ENCODE measurements at regions not wholly inside any gene's neighbourhood (a gene's known extent, or its start where the extent isn't known, plus 50 kb on each side); places are given as distances from the start of the nearest gene placed in this dataset.

DNA sequence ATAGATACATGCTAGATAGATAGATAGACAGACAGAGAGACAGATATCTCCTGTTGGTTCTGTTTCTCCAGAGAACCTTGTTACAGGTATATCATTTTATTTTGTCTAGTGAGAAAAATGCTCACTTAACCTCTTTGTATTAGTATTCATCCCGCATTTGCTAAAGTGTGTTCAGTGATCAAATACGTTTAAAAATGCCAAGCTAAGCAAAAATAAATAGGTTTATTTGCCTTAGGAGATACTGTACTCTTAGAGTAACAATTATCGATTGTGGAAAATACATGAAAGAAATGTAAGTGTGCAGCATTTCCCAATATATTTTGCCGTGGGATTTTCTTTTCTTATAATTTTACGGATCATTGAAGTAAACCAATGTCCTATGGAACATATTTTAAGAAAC lies 262.9 kb upstream of the CXorf51A start:
- TF ChIP-seq, protein P1, sequence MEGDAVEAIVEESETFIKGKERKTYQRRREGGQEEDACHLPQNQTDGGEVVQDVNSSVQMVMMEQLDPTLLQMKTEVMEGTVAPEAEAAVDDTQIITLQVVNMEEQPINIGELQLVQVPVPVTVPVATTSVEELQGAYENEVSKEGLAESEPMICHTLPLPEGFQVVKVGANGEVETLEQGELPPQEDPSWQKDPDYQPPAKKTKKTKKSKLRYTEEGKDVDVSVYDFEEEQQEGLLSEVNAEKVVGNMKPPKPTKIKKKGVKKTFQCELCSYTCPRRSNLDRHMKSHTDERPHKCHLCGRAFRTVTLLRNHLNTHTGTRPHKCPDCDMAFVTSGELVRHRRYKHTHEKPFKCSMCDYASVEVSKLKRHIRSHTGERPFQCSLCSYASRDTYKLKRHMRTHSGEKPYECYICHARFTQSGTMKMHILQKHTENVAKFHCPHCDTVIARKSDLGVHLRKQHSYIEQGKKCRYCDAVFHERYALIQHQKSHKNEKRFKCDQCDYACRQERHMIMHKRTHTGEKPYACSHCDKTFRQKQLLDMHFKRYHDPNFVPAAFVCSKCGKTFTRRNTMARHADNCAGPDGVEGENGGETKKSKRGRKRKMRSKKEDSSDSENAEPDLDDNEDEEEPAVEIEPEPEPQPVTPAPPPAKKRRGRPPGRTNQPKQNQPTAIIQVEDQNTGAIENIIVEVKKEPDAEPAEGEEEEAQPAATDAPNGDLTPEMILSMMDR (IDR thresholded peaks at IDR 0.05): no peak
- TF ChIP-seq, protein P2, sequence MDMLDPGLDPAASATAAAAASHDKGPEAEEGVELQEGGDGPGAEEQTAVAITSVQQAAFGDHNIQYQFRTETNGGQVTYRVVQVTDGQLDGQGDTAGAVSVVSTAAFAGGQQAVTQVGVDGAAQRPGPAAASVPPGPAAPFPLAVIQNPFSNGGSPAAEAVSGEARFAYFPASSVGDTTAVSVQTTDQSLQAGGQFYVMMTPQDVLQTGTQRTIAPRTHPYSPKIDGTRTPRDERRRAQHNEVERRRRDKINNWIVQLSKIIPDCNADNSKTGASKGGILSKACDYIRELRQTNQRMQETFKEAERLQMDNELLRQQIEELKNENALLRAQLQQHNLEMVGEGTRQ (IDR thresholded peaks at IDR 0.05; ENCODE audit: borderline replicate concordance, low read depth, low read length): no peak
- TF ChIP-seq CHD2 (IDR thresholded peaks at IDR 0.05; ENCODE audit: low read length, partially characterized antibody): no peak
- TF ChIP-seq, protein P3, sequence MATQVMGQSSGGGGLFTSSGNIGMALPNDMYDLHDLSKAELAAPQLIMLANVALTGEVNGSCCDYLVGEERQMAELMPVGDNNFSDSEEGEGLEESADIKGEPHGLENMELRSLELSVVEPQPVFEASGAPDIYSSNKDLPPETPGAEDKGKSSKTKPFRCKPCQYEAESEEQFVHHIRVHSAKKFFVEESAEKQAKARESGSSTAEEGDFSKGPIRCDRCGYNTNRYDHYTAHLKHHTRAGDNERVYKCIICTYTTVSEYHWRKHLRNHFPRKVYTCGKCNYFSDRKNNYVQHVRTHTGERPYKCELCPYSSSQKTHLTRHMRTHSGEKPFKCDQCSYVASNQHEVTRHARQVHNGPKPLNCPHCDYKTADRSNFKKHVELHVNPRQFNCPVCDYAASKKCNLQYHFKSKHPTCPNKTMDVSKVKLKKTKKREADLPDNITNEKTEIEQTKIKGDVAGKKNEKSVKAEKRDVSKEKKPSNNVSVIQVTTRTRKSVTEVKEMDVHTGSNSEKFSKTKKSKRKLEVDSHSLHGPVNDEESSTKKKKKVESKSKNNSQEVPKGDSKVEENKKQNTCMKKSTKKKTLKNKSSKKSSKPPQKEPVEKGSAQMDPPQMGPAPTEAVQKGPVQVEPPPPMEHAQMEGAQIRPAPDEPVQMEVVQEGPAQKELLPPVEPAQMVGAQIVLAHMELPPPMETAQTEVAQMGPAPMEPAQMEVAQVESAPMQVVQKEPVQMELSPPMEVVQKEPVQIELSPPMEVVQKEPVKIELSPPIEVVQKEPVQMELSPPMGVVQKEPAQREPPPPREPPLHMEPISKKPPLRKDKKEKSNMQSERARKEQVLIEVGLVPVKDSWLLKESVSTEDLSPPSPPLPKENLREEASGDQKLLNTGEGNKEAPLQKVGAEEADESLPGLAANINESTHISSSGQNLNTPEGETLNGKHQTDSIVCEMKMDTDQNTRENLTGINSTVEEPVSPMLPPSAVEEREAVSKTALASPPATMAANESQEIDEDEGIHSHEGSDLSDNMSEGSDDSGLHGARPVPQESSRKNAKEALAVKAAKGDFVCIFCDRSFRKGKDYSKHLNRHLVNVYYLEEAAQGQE (IDR thresholded peaks at IDR 0.05; ENCODE audit: low read depth, low read length): no peak
- no peak for TF ChIP-seq EP300 (IDR thresholded peaks at IDR 0.05; ENCODE audit: borderline replicate concordance in 1 of 2, low read depth in 1 of 2, low read length in 1 of 2)
- TF ChIP-seq POLR2AphosphoS5 (IDR thresholded peaks at IDR 0.05; ENCODE audit: low read depth, low read length): no peak
- TF ChIP-seq SMC3 (IDR thresholded peaks at IDR 0.05; ENCODE audit: low read depth, low read length): no peak
- no peak for TF ChIP-seq NFIC (IDR thresholded peaks at IDR 0.05; ENCODE audit: borderline replicate concordance)
- TF ChIP-seq, protein P4, sequence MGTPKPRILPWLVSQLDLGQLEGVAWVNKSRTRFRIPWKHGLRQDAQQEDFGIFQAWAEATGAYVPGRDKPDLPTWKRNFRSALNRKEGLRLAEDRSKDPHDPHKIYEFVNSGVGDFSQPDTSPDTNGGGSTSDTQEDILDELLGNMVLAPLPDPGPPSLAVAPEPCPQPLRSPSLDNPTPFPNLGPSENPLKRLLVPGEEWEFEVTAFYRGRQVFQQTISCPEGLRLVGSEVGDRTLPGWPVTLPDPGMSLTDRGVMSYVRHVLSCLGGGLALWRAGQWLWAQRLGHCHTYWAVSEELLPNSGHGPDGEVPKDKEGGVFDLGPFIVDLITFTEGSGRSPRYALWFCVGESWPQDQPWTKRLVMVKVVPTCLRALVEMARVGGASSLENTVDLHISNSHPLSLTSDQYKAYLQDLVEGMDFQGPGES (IDR thresholded peaks at IDR 0.05; ENCODE audit: low read depth, low read length): no peak
- TF ChIP-seq, protein P5, sequence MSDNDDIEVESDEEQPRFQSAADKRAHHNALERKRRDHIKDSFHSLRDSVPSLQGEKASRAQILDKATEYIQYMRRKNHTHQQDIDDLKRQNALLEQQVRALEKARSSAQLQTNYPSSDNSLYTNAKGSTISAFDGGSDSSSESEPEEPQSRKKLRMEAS (IDR thresholded peaks at IDR 0.05; ENCODE audit: low read depth): no peak

Data from SK-N-SH (cell line).